GM12874 (cell line): ENCODE measurements at regions not wholly inside any gene's neighbourhood (a gene's known extent, or its start where the extent isn't known, plus 50 kb on each side); places are given as distances from the start of the nearest gene placed in this dataset.
A peak's percentile ranks its signal among the peaks of the same experiment; 100 is the strongest.

Source experiments
- CTCF ChIP-seq: IDR thresholded peaks from 2 replicates; pipeline ENCODE4 v1.5.1; 2011; ENCODE audit warnings: low read depth, mild to moderate bottlenecking, control low read depth, low read length, moderate library complexity; ENCODE audit not compliant: insufficient read depth

- no peak for TF ChIP-seq CTCF
Observed at GRCh38 chr13:103514619-103515018, 448.4 kb upstream of the SLC10A2 start.

- no peak for TF ChIP-seq CTCF
Observed at GRCh38 chr13:103514188-103514587, 448.0 kb upstream of the SLC10A2 start.

- peak; percentile 6; the same call in 1 of the 2 replicates for TF ChIP-seq CTCF
Observed at GRCh38 chr13:103510007-103510535, 443.9 kb upstream of the SLC10A2 start.

- TF ChIP-seq CTCF = no peak
Observed at GRCh38 chr13:103497404-103497803, 431.2 kb upstream of the SLC10A2 start.

GRCh38 chr13:103487841-103488240 is 421.6 kb upstream of the SLC10A2 start:
- no peak for TF ChIP-seq CTCF

- TF ChIP-seq CTCF = no peak
Observed at GRCh38 chr13:103473081-103473480, 406.9 kb upstream of the SLC10A2 start.

DNA sequence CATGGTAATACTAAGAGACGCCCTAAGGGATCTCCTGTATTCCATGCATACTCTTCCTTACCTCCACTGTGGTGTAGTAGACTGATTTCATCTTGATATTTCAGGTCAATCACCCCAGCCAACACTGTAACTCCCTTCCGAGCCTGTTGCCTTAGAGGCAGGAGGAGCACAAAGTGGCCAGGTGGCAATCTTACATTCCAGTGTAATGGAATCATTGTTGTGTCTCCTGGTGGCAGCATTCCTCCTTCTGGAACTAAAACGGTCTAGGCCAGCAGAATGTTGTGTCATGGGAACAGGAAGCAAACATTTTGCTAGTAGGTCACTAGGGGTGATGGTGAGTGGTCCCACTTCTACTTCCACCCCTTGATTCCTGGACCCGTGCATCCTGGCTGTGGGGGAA is 405.7 kb upstream of the SLC10A2 start:
- TF ChIP-seq CTCF = no peak
